ENCODE measurements at regions not wholly inside any gene's neighbourhood (a gene's known extent, or its start where the extent isn't known, plus 50 kb on each side); places are given as distances from the start of the nearest gene placed in this dataset.

DNA sequence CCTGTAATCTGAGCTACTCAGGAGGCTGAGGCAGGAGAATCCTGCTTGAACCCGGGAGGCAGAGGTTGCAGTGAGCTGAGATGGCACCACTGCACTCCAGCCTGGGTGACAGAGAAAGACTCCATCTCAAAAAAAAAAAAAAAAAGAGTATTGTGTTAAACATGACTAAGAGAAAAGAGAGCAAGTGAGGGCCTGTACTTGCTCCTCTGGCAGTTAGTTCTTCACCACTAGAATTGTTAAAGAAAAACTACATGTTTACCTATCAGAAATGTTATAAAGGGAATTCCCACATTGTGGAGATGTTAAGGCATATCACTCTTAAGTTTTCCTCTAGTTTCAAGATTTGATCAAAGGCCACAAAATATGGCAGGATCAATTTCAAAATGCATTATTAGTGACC is 75.4 kb upstream of the LRATD1 start:
- DNase-seq = no peak

DNA sequence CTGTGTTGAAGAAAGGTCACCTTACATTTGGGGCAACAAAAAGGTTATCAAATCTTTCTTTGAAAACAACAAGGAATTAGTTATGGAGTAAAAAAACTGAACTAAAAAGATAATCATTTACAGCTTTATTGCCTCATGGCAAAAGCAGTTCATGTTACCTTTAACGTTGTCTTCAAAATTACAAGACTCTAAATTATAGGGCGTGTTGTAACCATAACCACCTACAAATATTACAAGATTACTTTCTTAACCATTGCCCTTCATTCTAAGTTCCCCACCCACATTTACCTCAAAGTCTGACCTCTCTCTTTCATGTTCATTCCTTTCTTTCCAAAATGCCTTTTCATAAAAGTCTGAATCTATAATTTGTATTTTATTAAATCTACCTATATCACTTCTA is 74.6 kb upstream of the LRATD1 start:
- DNase-seq = no peak

- DNase-seq = no peak
These were observed 74.1 kb upstream of the LRATD1 start for GRCh38 chr2:14558335-14558919.

GRCh38 chr2:14560716-14561115 is 71.8 kb upstream of the LRATD1 start:
- no peak for DNase-seq

GRCh38 chr2:14563324-14563723 is 69.2 kb upstream of the LRATD1 start:
- no peak for DNase-seq

GRCh38 chr2:14565666-14566065 is 66.9 kb upstream of the LRATD1 start:
- no peak for DNase-seq

- DNase-seq = no peak
These were observed 65.0 kb upstream of the LRATD1 start for GRCh38 chr2:14567561-14567960.

DNA sequence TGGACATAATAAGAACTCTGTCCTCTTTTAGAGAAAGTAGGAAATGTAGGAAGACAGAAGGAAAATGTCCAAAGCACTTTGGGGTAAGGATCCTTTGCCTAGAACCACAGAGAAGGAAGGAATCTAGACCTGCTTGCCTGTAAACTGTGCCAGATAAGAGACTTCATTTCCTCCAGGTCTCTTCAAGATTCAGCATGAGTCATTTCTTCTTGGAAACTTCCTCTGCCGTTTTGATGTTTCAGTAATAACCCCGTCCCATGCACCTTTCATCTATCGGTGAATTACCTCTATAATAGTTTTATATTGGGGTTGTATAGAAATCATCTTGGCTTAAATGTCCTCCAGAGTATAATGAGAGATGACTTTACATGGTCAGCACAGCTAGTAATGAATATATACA is 63.2 kb upstream of the LRATD1 start:
- no peak for DNase-seq

DNA sequence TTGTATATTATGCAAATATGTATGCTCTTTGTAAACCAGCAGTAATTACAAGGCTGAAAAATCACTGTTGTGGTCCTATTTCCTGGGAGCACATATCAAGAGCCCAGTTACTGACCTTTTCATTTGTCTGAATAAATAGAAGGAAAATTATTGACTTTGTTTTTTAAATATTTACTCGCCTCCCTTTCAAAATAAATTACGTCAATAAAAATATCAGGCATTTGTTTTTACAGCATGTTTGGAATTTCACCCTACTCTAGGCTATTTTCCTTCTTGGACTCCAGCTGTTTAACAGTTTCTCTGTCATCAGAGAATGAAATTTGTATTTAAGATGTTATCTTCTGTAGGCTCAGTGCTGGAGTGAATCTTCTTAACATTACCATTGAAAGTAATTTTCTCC is 59.9 kb upstream of the LRATD1 start:
- no peak for DNase-seq

- no peak for DNase-seq
These were observed 54.7 kb upstream of the LRATD1 start for GRCh38 chr2:14577843-14578242.
